HCT116 (cell line): ENCODE measurements at regions not wholly inside any gene's neighbourhood (a gene's known extent, or its start where the extent isn't known, plus 50 kb on each side); places are given as distances from the start of the nearest gene placed in this dataset.

Experiments
- CEBPB ChIP-seq: IDR thresholded peaks from 2 replicates; pipeline ENCODE4 v1.6.1; 2012; ENCODE audit warnings: low read depth
- POLR2AphosphoS5 ChIP-seq: IDR thresholded peaks from 2 replicates; pipeline ENCODE4 v1.6.1; 2011; ENCODE audit warnings: mild to moderate bottlenecking, low read depth, low read length, moderate library complexity

DNA sequence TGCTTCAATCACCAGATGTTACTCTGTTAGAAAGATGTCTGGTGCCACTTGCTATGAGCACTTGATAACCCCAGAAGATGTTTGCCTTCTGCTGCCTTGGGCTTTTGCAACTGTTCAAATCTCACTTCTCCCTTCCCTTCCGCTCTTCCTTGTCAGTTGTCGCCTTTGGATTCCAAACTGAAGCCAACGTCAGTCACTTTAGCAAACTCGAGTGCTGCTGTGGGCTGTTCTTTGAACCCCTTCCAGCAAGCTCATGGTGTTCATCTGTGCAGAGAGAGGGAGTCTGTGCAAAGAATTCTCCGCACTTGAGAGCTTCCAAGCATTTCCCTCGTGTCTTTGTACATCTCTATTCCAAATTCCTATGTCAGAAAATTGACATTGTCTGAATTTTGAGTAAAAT lies 879.4 kb downstream of the CDH11 start:
- TF ChIP-seq CEBPB (no peak), POLR2AphosphoS5 (no peak)
